Effector memory CD4-positive, alpha-beta T cell (primary cell): ENCODE measurements at regions not wholly inside any gene's neighbourhood (a gene's known extent, or its start where the extent isn't known, plus 50 kb on each side); places are given as distances from the start of the nearest gene placed in this dataset.

Experiments
- DNase-seq, 3 donors: peaks; one replicate each; pipeline ENCODE4 v3.0.0-alpha.2; 2020
- H3K27ac ChIP-seq: 2 replicates; pipeline ENCODE4 v1.7.0; 2013; ENCODE audit warnings: mild to moderate bottlenecking, low read length, moderate library complexity; ENCODE audit not compliant: insufficient read depth, poor library complexity, severe bottlenecking
- H3K27me3 ChIP-seq: replicated peaks from 2 replicates; pipeline ENCODE4 v1.7.0; 2013; ENCODE audit warnings: mild to moderate bottlenecking, low read length; ENCODE audit not compliant: insufficient read depth, control insufficient read depth, poor library complexity, severe bottlenecking
- H3K36me3 ChIP-seq: 2 replicates; pipeline ENCODE4 v1.7.0; 2013; ENCODE audit warnings: mild to moderate bottlenecking, low read length, moderate library complexity; ENCODE audit not compliant: control insufficient read depth, insufficient read depth
- H3K4me1 ChIP-seq: 2 replicates; pipeline ENCODE4 v1.7.0; 2013; ENCODE audit warnings: low read length, mild to moderate bottlenecking; ENCODE audit not compliant: control insufficient read depth, insufficient read depth, poor library complexity, severe bottlenecking
- H3K4me3 ChIP-seq: 2 replicates; pipeline ENCODE4 v1.7.0; 2013; ENCODE audit warnings: low read length, low read depth, mild to moderate bottlenecking; ENCODE audit not compliant: insufficient read depth, poor library complexity, severe bottlenecking
- H3K9me3 ChIP-seq: 2 replicates; pipeline ENCODE4 v1.7.0; 2013; ENCODE audit warnings: mild to moderate bottlenecking, low read length, moderate library complexity; ENCODE audit not compliant: control insufficient read depth

GRCh38 chr12:93195511-93195910, 182.2 kb upstream of the NUDT4 start:
- no peaks in the 10 kb centered on the region for H3K4me1 ChIP-seq
- DNase-seq: no peak
- no peaks in the 10 kb centered on the region for H3K36me3 ChIP-seq

GRCh38 chr12:93197067-93197593, 180.6 kb upstream of the NUDT4 start:
- Histone ChIP-seq H3K27ac (no peak overlapping the region), H3K4me3 (no peak overlapping the region), H3K4me1 (no peaks in the 10 kb centered on the region), H3K36me3 (no peaks in the 10 kb centered on the region), H3K27me3 (no peaks in the 10 kb centered on the region), H3K9me3 (no peaks in the 10 kb centered on the region)
- DNase-seq: no peak

More at GRCh38 chr12:93195511-93195910, 182.2 kb upstream of the NUDT4 start:
- no peaks in the 10 kb centered on the region for H3K9me3 ChIP-seq
- H3K27ac ChIP-seq: no peak overlapping the region
- H3K4me3 ChIP-seq: no peak overlapping the region
- no peaks in the 10 kb centered on the region for H3K27me3 ChIP-seq

- H3K36me3 ChIP-seq: no peaks in the 10 kb centered on the region
- no peaks in the 10 kb centered on the region for H3K9me3 ChIP-seq
- H3K4me3 ChIP-seq: no peak overlapping the region
- H3K27me3 ChIP-seq: no peaks in the 10 kb centered on the region
- H3K27ac ChIP-seq: no peak overlapping the region
- H3K4me1 ChIP-seq: no peaks in the 10 kb centered on the region
- DNase-seq: no peak
Measured at GRCh38 chr12:93198086-93198485, 179.6 kb upstream of the NUDT4 start.

GRCh38 chr12:93199831-93200236, 177.9 kb upstream of the NUDT4 start:
- no peaks in the 10 kb centered on the region for H3K27me3 ChIP-seq

GRCh38 chr12:93200291-93200917, 177.3 kb upstream of the NUDT4 start:
- H3K4me1 ChIP-seq: no peaks in the 10 kb centered on the region
- H3K36me3 ChIP-seq: no peaks in the 10 kb centered on the region
- DNase-seq: no peak
- H3K27me3 ChIP-seq: no peaks in the 10 kb centered on the region
- no peaks in the 10 kb centered on the region for H3K9me3 ChIP-seq
- H3K27ac ChIP-seq: no peak overlapping the region
- no peak overlapping the region for H3K4me3 ChIP-seq

More at GRCh38 chr12:93199831-93200236, 177.9 kb upstream of the NUDT4 start:
- no peaks in the 10 kb centered on the region for H3K36me3 ChIP-seq
- H3K27ac ChIP-seq: no peak overlapping the region
- H3K4me1 ChIP-seq: no peaks in the 10 kb centered on the region
- no peak for DNase-seq
- no peak overlapping the region for H3K4me3 ChIP-seq
- no peaks in the 10 kb centered on the region for H3K9me3 ChIP-seq

GRCh38 chr12:93201990-93202389, 175.7 kb upstream of the NUDT4 start:
- no peaks in the 10 kb centered on the region for H3K27me3 ChIP-seq
- no peak for DNase-seq

GRCh38 chr12:93202688-93203087, 175.0 kb upstream of the NUDT4 start:
- no peaks in the 10 kb centered on the region for H3K27me3 ChIP-seq
- H3K4me3 ChIP-seq: no peak overlapping the region
- DNase-seq: no peak
- H3K36me3 ChIP-seq: no peaks in the 10 kb centered on the region
- no peaks in the 10 kb centered on the region for H3K9me3 ChIP-seq
- H3K4me1 ChIP-seq: no peaks in the 10 kb centered on the region
- H3K27ac ChIP-seq: no peak overlapping the region

More at GRCh38 chr12:93201990-93202389, 175.7 kb upstream of the NUDT4 start:
- Histone ChIP-seq H3K4me3 (no peak overlapping the region), H3K4me1 (no peaks in the 10 kb centered on the region), H3K36me3 (no peaks in the 10 kb centered on the region), H3K27ac (no peak overlapping the region), H3K9me3 (no peaks in the 10 kb centered on the region)

GRCh38 chr12:93203361-93203760, 174.4 kb upstream of the NUDT4 start:
- Histone ChIP-seq H3K36me3 (no peaks in the 10 kb centered on the region), H3K9me3 (no peaks in the 10 kb centered on the region), H3K4me3 (no peak overlapping the region), H3K27ac (no peak overlapping the region), H3K4me1 (no peaks in the 10 kb centered on the region), H3K27me3 (no peaks in the 10 kb centered on the region)
- DNase-seq: no peak

- DNase-seq: no peak
- Histone ChIP-seq H3K27ac (no peak overlapping the region), H3K4me3 (no peak overlapping the region)
Measured at GRCh38 chr12:93204896-93205295, 172.8 kb upstream of the NUDT4 start.

GRCh38 chr12:93205361-93205760, 172.4 kb upstream of the NUDT4 start:
- Histone ChIP-seq H3K36me3 (no peaks in the 10 kb centered on the region), H3K27me3 (no peaks in the 10 kb centered on the region), H3K27ac (no peak overlapping the region), H3K4me1 (no peaks in the 10 kb centered on the region), H3K4me3 (no peak overlapping the region), H3K9me3 (no peaks in the 10 kb centered on the region)
- DNase-seq: no peak

More at GRCh38 chr12:93204896-93205295, 172.8 kb upstream of the NUDT4 start:
- no peaks in the 10 kb centered on the region for H3K4me1 ChIP-seq
- H3K36me3 ChIP-seq: no peaks in the 10 kb centered on the region
- no peaks in the 10 kb centered on the region for H3K27me3 ChIP-seq
- no peaks in the 10 kb centered on the region for H3K9me3 ChIP-seq
